ENCODE measurements at regions not wholly inside any gene's neighbourhood (a gene's known extent, or its start where the extent isn't known, plus 50 kb on each side); places are given as distances from the start of the nearest gene placed in this dataset.

DNA sequence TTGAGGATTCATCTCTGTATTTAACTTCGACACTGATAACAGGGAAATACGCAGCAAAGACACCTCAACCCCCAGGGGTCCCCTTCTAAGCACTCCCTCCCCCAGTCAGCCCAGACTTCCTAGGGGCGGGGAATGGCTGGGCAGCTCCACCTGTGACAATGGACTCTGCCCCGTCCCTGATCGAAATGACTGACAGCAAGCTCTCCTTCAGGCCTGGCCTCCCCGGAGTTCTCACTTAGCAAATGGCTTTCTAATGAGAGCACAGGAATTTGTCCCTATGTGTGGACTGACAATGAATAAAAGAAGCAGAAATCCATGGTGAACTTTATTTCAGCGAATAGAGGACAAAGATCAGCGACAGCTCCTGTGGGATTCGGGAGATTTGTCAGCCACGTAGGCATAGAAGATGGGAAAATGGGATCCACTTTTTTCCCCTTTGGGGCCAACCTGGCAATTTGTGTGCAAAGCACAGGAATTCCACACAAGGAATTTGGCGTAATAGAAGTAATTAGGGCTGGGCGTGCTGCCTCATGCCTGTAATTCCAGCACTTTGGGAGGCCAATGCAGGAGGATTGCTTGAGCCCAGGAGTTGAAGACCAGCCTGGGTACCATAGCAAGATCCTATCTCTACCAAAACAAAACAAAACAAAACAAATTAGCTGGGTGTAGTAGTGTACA is 63.8 kb downstream of the TNFAIP2 start:
- Histone ChIP-seq H3K4me3 (ENCODE audit: low read length) (no peak overlapping the region), H4K5ac (ENCODE audit: low read length) (no peak overlapping the region), H3K4me2 (ENCODE audit: low read length) (no peak overlapping the region), H3K27me3 (ENCODE audit: insufficient read depth, low read length, poor library complexity) (no peaks in the 10 kb centered on the region), H3K79me1 (ENCODE audit: low read length) (no peaks in the 10 kb centered on the region), H3K23ac (ENCODE audit: low read length) (no peak overlapping the region), H3K56ac (ENCODE audit: low read length) (peak overlapping the region; percentile 17), H2BK15ac (replicated peaks; ENCODE audit: low read depth) (no peak overlapping the region), H4K8ac (ENCODE audit: low read depth, low read length) (no peak overlapping the region), H3K36me3 (ENCODE audit: control insufficient read depth, insufficient read depth, low read length) (no peaks in the 10 kb centered on the region), H3K27ac (ENCODE audit: low read depth, low read length) (no peak overlapping the region), H3K18ac (ENCODE audit: low read length) (no peak overlapping the region), H3K9ac (ENCODE audit: low read length) (no peak overlapping the region), H2BK5ac (ENCODE audit: low read length) (no peak overlapping the region), H3K79me2 (ENCODE audit: control insufficient read depth, insufficient read depth, low read length) (no peaks in the 10 kb centered on the region), H2AK5ac (ENCODE audit: low read length) (no peak overlapping the region), H3K4ac (ENCODE audit: low read depth, low read length) (no peak overlapping the region), H3K4me1 (ENCODE audit: control insufficient read depth, low read depth, low read length) (peaks cover 4% of the 10 kb centered on the region), H2BK120ac (ENCODE audit: low read depth, low read length) (no peak overlapping the region)
- DNase-seq: peak; percentile 86
- no CpG with 5 or more reads among the region's 12 CpGs for WGBS (ENCODE audit: extremely low coverage, insufficient coverage, low lambda C conversion rate)

DNA sequence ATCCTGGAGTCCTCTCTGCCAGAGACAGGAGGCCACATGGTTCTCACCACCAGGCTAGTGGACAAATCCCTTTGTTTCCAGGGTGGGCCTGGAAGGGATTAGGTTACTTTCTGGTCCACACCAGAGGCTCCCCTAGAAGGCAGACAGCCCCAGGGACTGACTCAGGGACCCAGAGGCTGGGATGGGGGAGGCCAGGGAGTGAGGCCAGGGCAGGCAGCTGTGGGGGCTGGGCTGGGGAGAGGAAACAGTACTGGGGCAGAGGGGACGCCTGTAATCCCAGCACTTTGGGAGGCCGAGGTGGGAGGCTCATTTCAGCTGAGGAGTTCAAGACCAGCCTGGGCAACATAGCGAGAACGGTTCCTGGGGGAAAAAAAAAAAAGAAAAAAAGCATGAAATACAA is 64.7 kb downstream of the TNFAIP2 start:
- Histone ChIP-seq H3K36me3 (ENCODE audit: control insufficient read depth, insufficient read depth, low read length) (no peaks in the 10 kb centered on the region), H4K8ac (ENCODE audit: low read depth, low read length) (no peak overlapping the region), H3K56ac (ENCODE audit: low read length) (no peak overlapping the region), H2AK5ac (ENCODE audit: low read length) (no peak overlapping the region), H3K79me1 (ENCODE audit: low read length) (no peaks in the 10 kb centered on the region), H3K23ac (ENCODE audit: low read length) (no peak overlapping the region), H2BK5ac (ENCODE audit: low read length) (no peak overlapping the region), H3K9ac (ENCODE audit: low read length) (no peak overlapping the region), H4K5ac (ENCODE audit: low read length) (no peak overlapping the region), H3K27me3 (ENCODE audit: insufficient read depth, low read length, poor library complexity) (no peaks in the 10 kb centered on the region), H3K4ac (ENCODE audit: low read depth, low read length) (no peak overlapping the region), H3K4me2 (ENCODE audit: low read length) (no peak overlapping the region), H3K4me1 (ENCODE audit: control insufficient read depth, low read depth, low read length) (peaks cover 4% of the 10 kb centered on the region), H2BK120ac (ENCODE audit: low read depth, low read length) (no peak overlapping the region), H3K4me3 (ENCODE audit: low read length) (no peak overlapping the region), H3K79me2 (ENCODE audit: control insufficient read depth, insufficient read depth, low read length) (no peaks in the 10 kb centered on the region), H2BK15ac (replicated peaks; ENCODE audit: low read depth) (no peak overlapping the region), H3K18ac (ENCODE audit: low read length) (no peak overlapping the region), H3K27ac (ENCODE audit: low read depth, low read length) (no peak overlapping the region)
- no CpG with 5 or more reads among the region's 4 CpGs for WGBS (ENCODE audit: extremely low coverage, insufficient coverage, low lambda C conversion rate)
- DNase-seq: no peak

DNA sequence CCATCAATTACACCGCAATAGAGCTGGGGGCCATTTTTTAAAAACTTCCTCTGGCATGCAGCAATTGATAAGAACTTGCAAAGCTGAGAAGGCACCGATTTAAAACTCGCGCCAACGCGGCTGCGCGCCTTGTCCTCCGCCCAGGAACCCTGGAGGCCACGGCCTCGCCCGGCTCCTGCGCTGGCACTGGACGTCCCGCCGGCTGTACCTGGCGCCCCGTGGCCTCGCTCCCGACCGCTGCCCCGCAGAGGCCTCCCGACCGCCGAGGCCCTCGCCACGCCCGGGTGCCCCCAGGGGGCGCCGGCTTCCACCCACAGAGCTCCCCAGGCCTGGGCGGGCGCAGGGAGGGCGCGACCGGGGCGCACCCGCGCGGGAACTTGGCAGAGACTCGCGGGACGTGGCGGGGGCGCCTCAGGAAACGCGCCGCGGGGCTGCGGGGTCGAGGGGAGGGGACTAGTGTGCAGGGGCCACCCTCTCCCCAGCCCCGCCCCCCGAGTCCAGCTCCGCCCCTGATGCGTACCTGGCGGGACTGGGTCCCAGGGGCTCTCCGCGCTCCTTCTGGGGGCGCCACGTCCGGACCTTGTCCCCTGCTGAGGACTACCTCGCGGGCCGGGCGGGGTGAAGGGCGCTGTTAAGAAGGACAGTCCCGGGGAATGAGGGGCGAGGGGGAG is 65.7 kb downstream of the TNFAIP2 start:
- peak overlapping the region; percentile 76 for H3K56ac ChIP-seq (ENCODE audit: low read length)
- peaks cover 4% of the 10 kb centered on the region for H3K4me1 ChIP-seq (ENCODE audit: control insufficient read depth, low read depth, low read length)
- H3K27me3 ChIP-seq (ENCODE audit: insufficient read depth, low read length, poor library complexity): no peaks in the 10 kb centered on the region
- H2BK5ac ChIP-seq (ENCODE audit: low read length): no peak overlapping the region
- peak overlapping the region; percentile 64 for H3K18ac ChIP-seq (ENCODE audit: low read length)
- H3K4me2 ChIP-seq (ENCODE audit: low read length): peak overlapping the region; percentile 61
- DNase-seq: no peak
- H2AK5ac ChIP-seq (ENCODE audit: low read length): no peak overlapping the region
- peak overlapping the region; percentile 64 for H3K9ac ChIP-seq (ENCODE audit: low read length)
- H3K4me3 ChIP-seq (ENCODE audit: low read length): peak overlapping the region; percentile 34
- peak overlapping the region; percentile 38 for H3K4ac ChIP-seq (ENCODE audit: low read depth, low read length)
- H3K23ac ChIP-seq (ENCODE audit: low read length): no peak overlapping the region
- H3K79me1 ChIP-seq (ENCODE audit: low read length): no peaks in the 10 kb centered on the region
- no CpG with 5 or more reads among the region's 67 CpGs for WGBS (ENCODE audit: extremely low coverage, insufficient coverage, low lambda C conversion rate)
- H3K27ac ChIP-seq (ENCODE audit: low read depth, low read length): no peak overlapping the region
- no peaks in the 10 kb centered on the region for H3K79me2 ChIP-seq (ENCODE audit: control insufficient read depth, insufficient read depth, low read length)
- H4K5ac ChIP-seq (ENCODE audit: low read length): no peak overlapping the region
- H2BK120ac ChIP-seq (ENCODE audit: low read depth, low read length): no peak overlapping the region
- H3K36me3 ChIP-seq (ENCODE audit: control insufficient read depth, insufficient read depth, low read length): no peaks in the 10 kb centered on the region
- no peak overlapping the region for H4K8ac ChIP-seq (ENCODE audit: low read depth, low read length)
- H2BK15ac ChIP-seq (replicated peaks; ENCODE audit: low read depth): no peak overlapping the region

DNA sequence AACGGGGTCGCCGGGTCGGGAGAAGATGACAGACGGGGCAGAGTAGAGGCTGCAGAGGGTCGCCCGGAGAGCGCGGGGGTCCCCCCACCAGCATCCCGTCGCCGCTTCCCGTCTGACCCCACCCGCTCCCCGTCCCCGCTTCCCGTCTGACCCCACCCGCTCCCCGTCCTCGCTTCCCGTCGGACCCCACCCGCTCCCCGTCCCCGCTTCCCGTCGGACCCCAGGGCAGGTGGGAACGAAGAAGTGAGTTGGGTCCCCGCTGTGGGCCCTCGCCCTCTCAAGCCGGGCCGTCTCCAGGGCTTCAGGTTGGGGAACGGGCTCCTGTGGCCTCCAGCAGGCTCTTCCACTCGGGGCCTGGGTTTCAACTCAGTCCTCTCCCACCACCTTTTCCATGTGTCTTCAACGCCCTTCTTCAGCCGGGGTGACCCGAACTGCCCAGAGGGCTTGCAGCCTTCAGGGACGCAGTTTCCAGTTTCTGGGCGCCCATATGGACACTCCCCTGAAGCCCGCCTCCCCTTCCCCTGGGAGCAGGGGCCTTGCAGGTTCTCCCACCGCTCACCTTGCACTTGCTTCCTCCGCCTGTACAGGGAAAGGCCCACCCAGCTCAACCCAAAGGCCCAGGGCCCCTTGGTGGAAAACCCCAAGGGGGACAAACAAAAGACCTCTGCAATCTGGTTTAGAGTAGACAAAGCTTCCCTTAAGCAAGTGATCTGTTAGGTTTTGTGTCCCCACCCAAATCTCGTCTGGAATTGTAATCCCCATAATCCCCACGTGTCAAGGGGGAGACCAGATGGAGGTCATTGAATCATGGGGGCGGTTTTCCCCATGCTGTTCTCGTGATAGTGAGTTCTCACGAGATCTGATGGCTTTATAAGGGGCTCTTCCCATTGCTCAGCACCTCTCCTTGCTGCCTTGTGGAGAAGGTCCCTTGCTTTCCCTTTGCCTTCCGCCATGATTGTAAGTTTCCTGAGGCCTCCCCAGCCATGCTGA is 66.5 kb downstream of the TNFAIP2 start:
- no peak overlapping the region for H3K56ac ChIP-seq (ENCODE audit: low read length)
- no peak for DNase-seq
- H3K9ac ChIP-seq (ENCODE audit: low read length): no peak overlapping the region
- H2AK5ac ChIP-seq (ENCODE audit: low read length): no peak overlapping the region
- no peaks in the 10 kb centered on the region for H3K27me3 ChIP-seq (ENCODE audit: insufficient read depth, low read length, poor library complexity)
- no CpG with 5 or more reads among the region's 48 CpGs for WGBS (ENCODE audit: extremely low coverage, insufficient coverage, low lambda C conversion rate)
- no peaks in the 10 kb centered on the region for H3K36me3 ChIP-seq (ENCODE audit: control insufficient read depth, insufficient read depth, low read length)
- H4K5ac ChIP-seq (ENCODE audit: low read length): no peak overlapping the region
- no peaks in the 10 kb centered on the region for H3K79me2 ChIP-seq (ENCODE audit: control insufficient read depth, insufficient read depth, low read length)
- H3K4me3 ChIP-seq (ENCODE audit: low read length): peak overlapping the region; percentile 30
- no peaks in the 10 kb centered on the region for H3K79me1 ChIP-seq (ENCODE audit: low read length)
- H2BK15ac ChIP-seq (replicated peaks; ENCODE audit: low read depth): no peak overlapping the region
- no peak overlapping the region for H3K23ac ChIP-seq (ENCODE audit: low read length)
- H4K8ac ChIP-seq (ENCODE audit: low read depth, low read length): no peak overlapping the region
- no peak overlapping the region for H3K27ac ChIP-seq (ENCODE audit: low read depth, low read length)
- H3K4ac ChIP-seq (ENCODE audit: low read depth, low read length): no peak overlapping the region
- H3K4me2 ChIP-seq (ENCODE audit: low read length): peak overlapping the region; percentile 59
- H2BK120ac ChIP-seq (ENCODE audit: low read depth, low read length): no peak overlapping the region
- H2BK5ac ChIP-seq (ENCODE audit: low read length): no peak overlapping the region
- peaks cover 4% of the 10 kb centered on the region for H3K4me1 ChIP-seq (ENCODE audit: control insufficient read depth, low read depth, low read length)
- no peak overlapping the region for H3K18ac ChIP-seq (ENCODE audit: low read length)

DNA sequence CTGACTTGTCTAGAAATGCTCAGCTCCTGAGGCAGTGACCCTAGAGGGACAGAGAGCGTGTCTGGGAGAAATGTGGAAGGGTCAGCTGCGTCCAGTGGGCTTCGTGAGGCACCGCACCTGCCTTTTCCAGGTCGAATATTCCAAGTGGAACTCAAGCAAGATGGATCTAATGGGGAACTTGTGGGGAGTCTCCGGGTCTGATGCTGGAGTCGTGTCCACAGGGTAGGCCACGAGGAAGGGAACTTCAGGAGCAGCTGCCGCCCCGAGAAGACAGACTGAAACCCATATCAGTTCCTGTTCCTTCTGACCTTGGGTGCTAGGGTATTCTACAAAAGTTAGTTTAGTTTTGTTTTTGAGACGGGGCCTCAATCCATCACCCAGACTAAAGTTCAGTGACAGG is 67.5 kb downstream of the TNFAIP2 start:
- no peaks in the 10 kb centered on the region for H3K27me3 ChIP-seq (ENCODE audit: insufficient read depth, low read length, poor library complexity)
- no peak overlapping the region for H3K27ac ChIP-seq (ENCODE audit: low read depth, low read length)
- no peak overlapping the region for H2AK5ac ChIP-seq (ENCODE audit: low read length)
- H4K5ac ChIP-seq (ENCODE audit: low read length): no peak overlapping the region
- H3K36me3 ChIP-seq (ENCODE audit: control insufficient read depth, insufficient read depth, low read length): no peaks in the 10 kb centered on the region
- no peak overlapping the region for H2BK120ac ChIP-seq (ENCODE audit: low read depth, low read length)
- no peaks in the 10 kb centered on the region for H3K79me1 ChIP-seq (ENCODE audit: low read length)
- peaks cover 4% of the 10 kb centered on the region for H3K4me1 ChIP-seq (ENCODE audit: control insufficient read depth, low read depth, low read length)
- H3K18ac ChIP-seq (ENCODE audit: low read length): no peak overlapping the region
- H3K4ac ChIP-seq (ENCODE audit: low read depth, low read length): no peak overlapping the region
- no peak overlapping the region for H3K23ac ChIP-seq (ENCODE audit: low read length)
- WGBS (ENCODE audit: extremely low coverage, insufficient coverage, low lambda C conversion rate): no CpG with 5 or more reads among the region's 11 CpGs
- H3K79me2 ChIP-seq (ENCODE audit: control insufficient read depth, insufficient read depth, low read length): no peaks in the 10 kb centered on the region
- H3K56ac ChIP-seq (ENCODE audit: low read length): no peak overlapping the region
- no peak overlapping the region for H2BK5ac ChIP-seq (ENCODE audit: low read length)
- H4K8ac ChIP-seq (ENCODE audit: low read depth, low read length): no peak overlapping the region
- H2BK15ac ChIP-seq (replicated peaks; ENCODE audit: low read depth): no peak overlapping the region
- H3K4me3 ChIP-seq (ENCODE audit: low read length): no peak overlapping the region
- DNase-seq: no peak
- no peak overlapping the region for H3K4me2 ChIP-seq (ENCODE audit: low read length)
- no peak overlapping the region for H3K9ac ChIP-seq (ENCODE audit: low read length)
